Mesendoderm (in vitro differentiated cells): ENCODE measurements at regions not wholly inside any gene's neighbourhood (a gene's known extent, or its start where the extent isn't known, plus 50 kb on each side); places are given as distances from the start of the nearest gene placed in this dataset.

Experiments used
- DNase-seq: peaks from one replicate; pipeline ENCODE4 v3.0.0; 2013
- H2AK5ac ChIP-seq: 2 replicates; pipeline ENCODE4 v1.6.1; 2013; ENCODE audit warnings: low read length, inconsistent platforms
- H2BK120ac ChIP-seq: 2 replicates; pipeline ENCODE4 v1.6.1; 2013; ENCODE audit warnings: low read depth, mild to moderate bottlenecking, low read length, moderate library complexity, mixed read lengths
- H2BK15ac ChIP-seq: replicated peaks from 2 replicates; pipeline ENCODE4 v1.6.1; 2013; ENCODE audit warnings: low read depth, mild to moderate bottlenecking, moderate library complexity
- H2BK5ac ChIP-seq: 2 replicates; pipeline ENCODE4 v1.6.1; 2013; ENCODE audit warnings: low read length, inconsistent platforms
- H3K18ac ChIP-seq: 2 replicates; pipeline ENCODE4 v1.6.1; 2013; ENCODE audit warnings: mild to moderate bottlenecking, low read length, mixed read lengths
- H3K23ac ChIP-seq: one replicate; pipeline ENCODE4 v1.6.1; 2013; ENCODE audit warnings: low read length
- H3K27ac ChIP-seq: 2 replicates; pipeline ENCODE4 v1.5.1; 2013; ENCODE audit warnings: low read depth, mild to moderate bottlenecking, inconsistent platforms, low read length, moderate library complexity
- H3K27me3 ChIP-seq: 2 replicates; pipeline ENCODE4 v1.6.1; 2013; ENCODE audit warnings: low read length, control low read depth, mild to moderate bottlenecking, inconsistent platforms; ENCODE audit not compliant: insufficient read depth, poor library complexity
- H3K36me3 ChIP-seq: 2 replicates; pipeline ENCODE4 v1.6.1; 2013; ENCODE audit warnings: low read length, inconsistent platforms; ENCODE audit not compliant: control insufficient read depth, insufficient read depth
- H3K4ac ChIP-seq: one replicate; pipeline ENCODE4 v1.6.1; 2013; ENCODE audit warnings: low read depth, mild to moderate bottlenecking, low read length, moderate library complexity
- H3K4me1 ChIP-seq: 2 replicates; pipeline ENCODE4 v1.6.1; 2013; ENCODE audit warnings: low read depth, low read length, inconsistent platforms; ENCODE audit not compliant: control insufficient read depth
- H3K4me2 ChIP-seq: 2 replicates; pipeline ENCODE4 v1.6.1; 2013; ENCODE audit warnings: low read length
- H3K4me3 ChIP-seq: 2 replicates; pipeline ENCODE4 v1.5.1; 2013; ENCODE audit warnings: mild to moderate bottlenecking, low read length
- H3K56ac ChIP-seq: one replicate; pipeline ENCODE4 v1.6.1; 2013; ENCODE audit warnings: low read length
- H3K79me1 ChIP-seq: 2 replicates; pipeline ENCODE4 v1.6.1; 2013; ENCODE audit warnings: low read length, inconsistent platforms
- H3K79me2 ChIP-seq: 2 replicates; pipeline ENCODE4 v1.6.1; 2013; ENCODE audit warnings: mild to moderate bottlenecking, low read length; ENCODE audit not compliant: control insufficient read depth, insufficient read depth
- H3K9ac ChIP-seq: 2 replicates; pipeline ENCODE4 v1.6.1; 2013; ENCODE audit warnings: low read length, inconsistent platforms
- H4K5ac ChIP-seq: one replicate; pipeline ENCODE4 v1.6.1; 2013; ENCODE audit warnings: low read length
- H4K8ac ChIP-seq: one replicate; pipeline ENCODE4 v1.6.1; 2013; ENCODE audit warnings: low read depth, mild to moderate bottlenecking, control low read depth, low read length, moderate library complexity
- WGBS: extraction: QIAGEN DNeasy Blood & Tissue Kit; methylation state at CpG from one replicate; pipeline ENCODE4 v1.1.7; 2013; ENCODE audit warnings: low lambda C conversion rate, missing lambda C conversion rate; ENCODE audit not compliant: insufficient coverage; ENCODE audit errors: extremely low coverage; 5-methylcytosine and 5-hydroxymethylcytosine counted together

DNA sequence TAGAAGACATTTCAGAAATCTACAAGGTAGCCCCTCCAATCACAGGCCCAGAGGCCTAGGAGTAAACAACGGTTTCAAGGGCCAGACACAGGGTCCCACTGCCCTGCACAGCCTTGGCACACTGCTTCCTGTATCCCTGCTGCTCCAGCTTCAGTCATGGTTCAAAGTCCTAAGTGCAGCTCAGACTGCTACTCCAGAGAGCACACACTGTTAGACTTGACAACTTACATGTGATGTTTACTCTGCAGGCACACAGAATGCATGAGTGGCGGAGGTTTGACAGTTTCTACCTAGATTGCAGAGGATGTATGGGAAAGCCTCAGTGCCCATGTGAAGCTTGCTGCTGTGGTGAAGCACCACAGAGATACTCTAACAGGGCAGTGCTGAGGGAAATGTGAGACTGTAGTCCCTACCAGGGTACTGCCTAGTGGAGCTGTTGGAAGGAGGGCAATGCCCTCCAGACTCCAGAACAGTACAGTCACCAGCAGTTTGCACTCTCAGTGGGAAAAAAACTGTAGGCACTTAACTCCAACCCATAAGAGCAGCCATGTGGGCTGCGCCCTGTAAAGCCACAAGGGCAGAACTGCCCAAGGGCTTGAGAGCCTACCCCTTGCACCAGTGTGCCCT lies 270.0 kb downstream of the ZWINT start:
- H3K79me2 ChIP-seq: no peaks in the 10 kb centered on the region
- H3K56ac ChIP-seq: no peak overlapping the region
- no peaks in the 10 kb centered on the region for H3K27me3 ChIP-seq
- H3K4ac ChIP-seq: no peak overlapping the region
- H3K4me1 ChIP-seq: no peaks in the 10 kb centered on the region
- H3K9ac ChIP-seq: no peak overlapping the region
- H2AK5ac ChIP-seq: no peak overlapping the region
- no peaks in the 10 kb centered on the region for H3K36me3 ChIP-seq
- H2BK15ac ChIP-seq: no peak overlapping the region
- no CpG with 5 or more reads among the region's 3 CpGs for WGBS
- no peak overlapping the region for H3K18ac ChIP-seq
- no peak overlapping the region for H3K4me2 ChIP-seq
- no peak overlapping the region for H3K4me3 ChIP-seq
- no peak overlapping the region for H3K27ac ChIP-seq
- no peaks in the 10 kb centered on the region for H3K79me1 ChIP-seq
- no peak overlapping the region for H3K23ac ChIP-seq
- no peak overlapping the region for H2BK5ac ChIP-seq
- no peak overlapping the region for H4K8ac ChIP-seq
- no peak for DNase-seq
- H4K5ac ChIP-seq: no peak overlapping the region
- no peak overlapping the region for H2BK120ac ChIP-seq

DNA sequence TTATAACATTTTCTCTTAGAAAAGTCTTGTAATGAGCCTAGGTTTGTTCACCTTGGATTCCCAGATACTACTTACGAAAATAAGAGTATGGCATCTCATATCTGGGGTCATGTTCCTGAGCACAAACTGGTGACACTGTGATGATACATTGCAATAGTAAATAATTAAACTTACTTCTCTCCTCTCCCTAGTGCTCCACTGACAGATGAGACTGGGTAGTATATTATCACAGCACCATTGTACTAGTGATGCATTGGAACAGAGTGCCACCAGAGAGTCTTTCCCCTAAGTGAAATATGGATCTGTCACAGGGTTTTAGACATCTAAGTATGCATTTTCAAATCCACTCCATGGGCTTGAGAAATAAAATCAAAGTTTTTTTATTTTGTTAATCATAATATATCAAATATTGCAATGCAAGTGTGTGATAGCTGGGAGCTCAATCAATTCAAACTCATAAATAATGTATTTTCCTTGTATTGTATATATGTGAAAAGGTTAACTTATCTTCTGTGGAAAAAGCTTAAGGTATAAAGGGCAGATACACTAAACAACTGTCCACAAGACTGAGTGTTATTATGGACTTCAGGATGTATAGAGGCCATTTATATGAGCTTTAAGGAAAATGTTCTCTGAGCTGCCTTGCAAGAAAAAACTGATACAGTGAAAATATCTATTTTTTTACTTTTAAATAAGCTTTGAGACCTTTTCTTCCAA lies 275.5 kb downstream of the ZWINT start:
- Histone ChIP-seq H3K4me3 (no peak overlapping the region), H3K4ac (no peak overlapping the region), H2BK15ac (no peak overlapping the region)

DNA sequence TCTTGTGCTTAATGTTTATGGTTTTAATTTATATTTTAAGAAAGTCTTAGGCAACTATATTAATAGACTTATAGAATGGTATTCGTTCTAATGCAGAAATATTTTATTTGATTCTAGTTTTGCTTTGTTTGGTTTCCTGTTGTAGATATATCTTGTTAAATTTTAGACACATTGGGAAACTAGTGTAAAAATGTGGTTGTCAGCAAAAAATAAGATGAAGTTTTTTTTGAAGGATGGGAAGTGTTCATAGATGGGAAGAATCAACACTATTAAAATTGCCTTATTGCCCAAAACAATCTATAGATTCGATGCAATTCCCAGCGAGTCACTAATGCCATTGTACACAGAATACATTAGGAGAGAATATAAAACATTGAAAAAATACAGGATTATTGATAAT lies 278.9 kb downstream of the ZWINT start:
- Histone ChIP-seq H2AK5ac (no peak overlapping the region), H2BK5ac (no peak overlapping the region), H2BK120ac (no peak overlapping the region), H3K27me3 (no peaks in the 10 kb centered on the region), H3K23ac (no peak overlapping the region), H3K4me2 (no peak overlapping the region), H3K79me2 (no peaks in the 10 kb centered on the region), H3K4me3 (no peak overlapping the region), H3K9ac (no peak overlapping the region), H4K8ac (no peak overlapping the region), H3K4me1 (no peaks in the 10 kb centered on the region), H2BK15ac (no peak overlapping the region), H4K5ac (no peak overlapping the region), H3K36me3 (no peaks in the 10 kb centered on the region), H3K18ac (no peak overlapping the region), H3K56ac (no peak overlapping the region), H3K79me1 (no peaks in the 10 kb centered on the region), H3K4ac (no peak overlapping the region), H3K27ac (no peak overlapping the region)
- no peak for DNase-seq
- WGBS: no CpG with 5 or more reads among the region's 3 CpGs

More for the DNA sequence above, 275.5 kb downstream of the ZWINT start:
- Histone ChIP-seq H3K56ac (no peak overlapping the region), H4K5ac (no peak overlapping the region), H3K23ac (no peak overlapping the region), H3K36me3 (no peaks in the 10 kb centered on the region), H4K8ac (no peak overlapping the region), H3K4me2 (no peak overlapping the region), H2BK5ac (no peak overlapping the region), H3K18ac (no peak overlapping the region), H3K27ac (no peak overlapping the region), H2BK120ac (no peak overlapping the region), H3K27me3 (no peaks in the 10 kb centered on the region), H3K79me2 (no peaks in the 10 kb centered on the region), H3K4me1 (no peaks in the 10 kb centered on the region), H3K9ac (no peak overlapping the region), H2AK5ac (no peak overlapping the region), H3K79me1 (no peaks in the 10 kb centered on the region)
- no CpG with 5 or more reads among the region's 1 CpG for WGBS
- DNase-seq: no peak

DNA sequence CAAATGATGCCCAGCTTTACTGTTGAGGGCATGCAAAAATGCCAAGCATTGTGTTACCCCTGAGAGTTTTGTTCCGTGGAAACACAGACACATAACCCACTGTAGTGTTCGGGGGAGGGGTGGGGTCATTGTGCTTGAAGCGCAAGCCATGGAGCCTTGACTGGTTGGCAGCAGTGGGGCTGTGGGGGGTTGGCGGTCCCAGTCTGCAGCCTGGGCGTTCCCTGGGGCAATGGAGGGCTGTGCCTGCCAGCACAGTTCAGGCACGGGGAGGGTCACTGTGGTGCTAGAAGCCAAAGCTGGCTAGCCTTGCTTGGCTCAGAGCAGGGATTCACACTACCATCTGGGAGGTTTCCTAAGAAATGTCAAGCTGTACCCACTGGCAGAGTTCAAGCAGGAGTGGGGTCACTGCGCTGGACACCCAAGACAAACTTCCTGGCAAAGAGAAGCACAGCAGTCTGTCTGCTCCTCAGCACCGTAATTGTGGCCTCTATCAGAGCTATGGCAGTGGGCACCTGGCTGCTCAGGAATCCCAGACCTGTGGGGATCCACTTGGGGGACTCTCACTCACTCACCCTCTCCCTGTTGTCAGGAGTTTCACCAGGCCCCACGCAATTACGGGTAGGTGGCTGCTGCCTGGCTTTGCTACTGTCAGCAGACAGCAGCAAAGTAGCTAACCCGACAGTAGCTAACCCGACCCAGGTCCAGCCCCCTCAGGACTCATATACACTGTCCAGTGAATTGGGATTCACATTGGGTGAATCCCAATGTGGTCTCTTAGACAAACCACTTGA lies 292.4 kb downstream of the ZWINT start:
- Histone ChIP-seq H3K4me1 (no peaks in the 10 kb centered on the region), H3K4me3 (no peak overlapping the region), H3K23ac (no peak overlapping the region), H4K8ac (no peak overlapping the region), H3K36me3 (no peaks in the 10 kb centered on the region), H3K79me1 (no peaks in the 10 kb centered on the region), H2BK15ac (no peak overlapping the region), H2BK120ac (no peak overlapping the region), H3K4me2 (no peak overlapping the region), H3K79me2 (no peaks in the 10 kb centered on the region), H2AK5ac (no peak overlapping the region), H3K9ac (no peak overlapping the region), H3K56ac (no peak overlapping the region), H3K27ac (no peak overlapping the region), H3K4ac (no peak overlapping the region), H4K5ac (no peak overlapping the region), H2BK5ac (no peak overlapping the region), H3K18ac (no peak overlapping the region), H3K27me3 (no peaks in the 10 kb centered on the region)
- no CpG with 5 or more reads among the region's 12 CpGs for WGBS
- no peak for DNase-seq

DNA sequence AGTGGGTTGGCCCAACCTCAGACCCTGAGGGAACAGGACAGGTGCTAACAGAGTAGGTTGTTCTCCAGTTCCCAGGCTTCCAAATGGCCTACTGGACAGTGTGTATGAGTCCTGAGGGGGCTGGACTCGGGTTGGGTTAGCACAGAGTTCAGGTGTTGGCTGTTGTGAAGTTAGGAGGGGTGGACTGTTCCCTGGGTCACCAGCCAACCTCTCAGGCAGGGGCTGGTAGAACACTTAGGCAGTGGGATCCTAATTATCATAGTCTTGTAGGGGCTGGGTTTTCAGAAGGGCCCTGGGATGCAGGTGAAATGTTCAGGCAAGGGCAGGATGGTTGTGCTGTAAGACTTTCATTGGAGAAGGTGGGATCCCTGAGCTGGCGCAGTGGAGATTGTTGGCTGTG lies 293.0 kb downstream of the ZWINT start:
- Histone ChIP-seq H2BK5ac (no peak overlapping the region), H3K4me3 (no peak overlapping the region), H3K4me2 (no peak overlapping the region), H3K23ac (no peak overlapping the region), H3K9ac (no peak overlapping the region), H2BK15ac (no peak overlapping the region), H4K5ac (no peak overlapping the region), H2BK120ac (no peak overlapping the region), H3K79me1 (no peaks in the 10 kb centered on the region), H4K8ac (no peak overlapping the region), H3K79me2 (no peaks in the 10 kb centered on the region), H3K18ac (no peak overlapping the region), H3K56ac (no peak overlapping the region), H3K27me3 (no peaks in the 10 kb centered on the region), H3K27ac (no peak overlapping the region), H3K4me1 (no peaks in the 10 kb centered on the region), H3K4ac (no peak overlapping the region), H3K36me3 (no peaks in the 10 kb centered on the region), H2AK5ac (no peak overlapping the region)
- no peak for DNase-seq
- no CpG with 5 or more reads among the region's 2 CpGs for WGBS
